ENCODE measurements at regions not wholly inside any gene's neighbourhood (a gene's known extent, or its start where the extent isn't known, plus 50 kb on each side); places are given as distances from the start of the nearest gene placed in this dataset.

- intact Hi-C loops (cut with micrococcal nuclease) (no loop called here), dilution Hi-C loops (cut with MboI; ENCODE audit: extremely low pct_ligation_motif_present, low sequenced_read_pairs) (no loop called here)
- no peaks in the 10 kb centered on the region for H3K36me3 ChIP-seq (ENCODE audit: control insufficient read depth in 2 of 2, extremely low read depth in 1 of 2, insufficient read depth in 2 of 2, low read length in 2 of 2)
- no peaks in the 10 kb centered on the region for H3K79me2 ChIP-seq (ENCODE audit: control insufficient read depth, insufficient read depth, low read length)
- FAIRE-seq (no peak), DNase-seq (ENCODE audit: low read depth, low spot score) (no peak)
- no peaks in the 10 kb centered on the region for H3K27me3 ChIP-seq (ENCODE audit: control insufficient read depth in 2 of 2, insufficient read depth in 2 of 2, low read length in 2 of 2)
- ChIA-PET CTCF (no interaction called here), POLR2A (no interaction called here)
- H3K27ac ChIP-seq (ENCODE audit: insufficient read depth, low read depth, low read length), result no peak overlapping the region
- no peak overlapping the region for H2AFZ ChIP-seq (ENCODE audit: low read depth, low read length)
- no peaks in the 10 kb centered on the region for H3K9me3 ChIP-seq (replicated peaks; ENCODE audit: control insufficient read depth, insufficient read depth, low read length)
- H3K9me1 ChIP-seq (replicated peaks; ENCODE audit: control insufficient read depth, extremely low read depth, insufficient read depth, low read length), result no peaks in the 10 kb centered on the region
- no TSS peak for BruUV-seq (replicated peaks)
- no peaks in the 10 kb centered on the region for H3K4me1 ChIP-seq (ENCODE audit: control insufficient read depth, extremely low read depth, insufficient read depth, low read length)
- no peak overlapping the region for H3K4me2 ChIP-seq (ENCODE audit: insufficient read depth, low read length)
- H3K4me3 ChIP-seq (replicated peaks in 1 of 3; ENCODE audit: insufficient read depth in 1 of 3, low read depth in 1 of 3, low read length in 3 of 3), result no peak overlapping the region
- no peaks in the 10 kb centered on the region for H4K20me1 ChIP-seq (replicated peaks; ENCODE audit: control insufficient read depth, extremely low read depth, insufficient read depth, low read length)
- no peak for TF ChIP-seq MAX (IDR thresholded peaks at IDR 0.05; ENCODE audit: insufficient read depth, insufficient read length)
- TF ChIP-seq POLR2A (IDR thresholded peaks at IDR 0.05; ENCODE audit: low read depth, low read length), result no peak
- no peak overlapping the region for H3K9ac ChIP-seq (replicated peaks; ENCODE audit: extremely low read depth, insufficient read depth, low read length)
Observed at GRCh38 chr15:98383571-98383970, 264.8 kb upstream of the IGF1R start.

- Histone ChIP-seq H3K4me1 (ENCODE audit: control insufficient read depth, extremely low read depth, insufficient read depth, low read length) (no peaks in the 10 kb centered on the region), H3K36me3 (ENCODE audit: control insufficient read depth in 2 of 2, extremely low read depth in 1 of 2, insufficient read depth in 2 of 2, low read length in 2 of 2) (no peaks in the 10 kb centered on the region), H3K9me3 (replicated peaks; ENCODE audit: control insufficient read depth, insufficient read depth, low read length) (no peaks in the 10 kb centered on the region), H3K4me2 (ENCODE audit: insufficient read depth, low read length) (no peak overlapping the region), H3K27ac (ENCODE audit: insufficient read depth, low read depth, low read length) (no peak overlapping the region), H3K9ac (replicated peaks; ENCODE audit: extremely low read depth, insufficient read depth, low read length) (no peak overlapping the region), H3K9me1 (replicated peaks; ENCODE audit: control insufficient read depth, extremely low read depth, insufficient read depth, low read length) (no peaks in the 10 kb centered on the region), H3K27me3 (ENCODE audit: control insufficient read depth in 2 of 2, insufficient read depth in 2 of 2, low read length in 2 of 2) (no peaks in the 10 kb centered on the region), H4K20me1 (replicated peaks; ENCODE audit: control insufficient read depth, extremely low read depth, insufficient read depth, low read length) (no peaks in the 10 kb centered on the region), H3K79me2 (ENCODE audit: control insufficient read depth, insufficient read depth, low read length) (no peaks in the 10 kb centered on the region), H3K4me3 (replicated peaks in 1 of 3; ENCODE audit: insufficient read depth in 1 of 3, low read depth in 1 of 3, low read length in 3 of 3) (no peak overlapping the region), H2AFZ (ENCODE audit: low read depth, low read length) (no peak overlapping the region)
- FAIRE-seq (no peak), DNase-seq (ENCODE audit: low read depth, low spot score) (no peak)
- CTCF ChIA-PET, result no interaction called here
- no TSS peak for BruUV-seq (replicated peaks)
- TF ChIP-seq JUN (IDR thresholded peaks at IDR 0.05; ENCODE audit: borderline replicate concordance, insufficient read depth, insufficient read length, low read depth) (no peak), CTCF (IDR thresholded peaks at IDR 0.05; ENCODE audit: extremely low read depth in 1 of 2, insufficient read depth in 1 of 2, low read depth in 1 of 2, low read length in 2 of 2) (no peak), EZH2 (IDR thresholded peaks at IDR 0.05; ENCODE audit: borderline replicate concordance, low read depth, low read length, severe bottlenecking) (no peak), MYC (IDR thresholded peaks at IDR 0.05; ENCODE audit: low read depth, low read length) (no peak), FOS (IDR thresholded peaks at IDR 0.05; ENCODE audit: borderline replicate concordance, insufficient read depth, low read length) (no peak), POLR2AphosphoS5 (IDR thresholded peaks at IDR 0.05; ENCODE audit: insufficient read depth, low read depth, low read length) (no peak), MAX (IDR thresholded peaks at IDR 0.05; ENCODE audit: insufficient read depth, insufficient read length) (no peak), GATA2 (IDR thresholded peaks at IDR 0.05; ENCODE audit: insufficient read depth, insufficient read length, low read depth, low read length) (no peak), POLR2A (IDR thresholded peaks at IDR 0.05; ENCODE audit: low read depth, low read length) (no peak)
- dilution Hi-C loops (cut with MboI; ENCODE audit: extremely low pct_ligation_motif_present, low sequenced_read_pairs) (no loop called here), intact Hi-C loops (cut with micrococcal nuclease) (no loop called here)
- POLR2A ChIA-PET, result no interaction called here
Observed at GRCh38 chr15:98384328-98385029, 263.9 kb upstream of the IGF1R start.
